ENCODE measurements at regions not wholly inside any gene's neighbourhood (a gene's known extent, or its start where the extent isn't known, plus 50 kb on each side); places are given as distances from the start of the nearest gene placed in this dataset.

DNA sequence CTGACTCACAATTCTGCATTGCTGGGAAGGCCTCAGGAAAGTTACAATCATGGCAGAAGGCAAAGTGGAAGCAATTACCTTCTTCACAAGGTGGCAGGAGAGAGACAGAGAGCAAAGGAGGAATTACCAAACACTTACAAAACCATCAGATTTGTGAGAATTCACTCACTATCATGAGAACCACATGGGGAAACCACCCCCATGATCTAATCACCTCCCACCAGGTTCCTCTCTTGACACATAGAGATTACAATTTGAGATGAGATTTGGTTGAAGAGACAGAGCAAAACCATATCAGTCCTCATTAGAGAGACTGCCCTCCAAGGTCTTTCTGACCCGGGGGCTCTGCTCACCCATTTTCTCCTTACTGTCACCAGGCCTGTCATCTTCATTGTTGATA, 1582.3 kb upstream of the TMEM132C start:
- Histone ChIP-seq H3K9ac (ENCODE audit: low read depth in 1 of 2, low read length in 2 of 2) (no peak overlapping the region), H3K4me1 (ENCODE audit: control insufficient read depth in 1 of 2, insufficient read depth in 2 of 2, low read length in 2 of 2) (no peaks in the 10 kb centered on the region), H3K27ac (ENCODE audit: low read depth, low read length) (no peak overlapping the region), H3K27me3 (ENCODE audit: control insufficient read depth in 1 of 2, insufficient read depth in 2 of 2, low read length in 2 of 2) (no peaks in the 10 kb centered on the region), H3K9me3 (ENCODE audit: control insufficient read depth in 1 of 2, low read length in 2 of 2) (peaks cover 23 to 24% of the 10 kb centered on the region in 2 donors), H3K4me3 (ENCODE audit: low read depth in 1 of 2, low read length in 2 of 2) (no peak overlapping the region), H3K36me3 (ENCODE audit: control insufficient read depth in 1 of 2, insufficient read depth in 2 of 2, low read length in 2 of 2) (no peaks in the 10 kb centered on the region)

DNA sequence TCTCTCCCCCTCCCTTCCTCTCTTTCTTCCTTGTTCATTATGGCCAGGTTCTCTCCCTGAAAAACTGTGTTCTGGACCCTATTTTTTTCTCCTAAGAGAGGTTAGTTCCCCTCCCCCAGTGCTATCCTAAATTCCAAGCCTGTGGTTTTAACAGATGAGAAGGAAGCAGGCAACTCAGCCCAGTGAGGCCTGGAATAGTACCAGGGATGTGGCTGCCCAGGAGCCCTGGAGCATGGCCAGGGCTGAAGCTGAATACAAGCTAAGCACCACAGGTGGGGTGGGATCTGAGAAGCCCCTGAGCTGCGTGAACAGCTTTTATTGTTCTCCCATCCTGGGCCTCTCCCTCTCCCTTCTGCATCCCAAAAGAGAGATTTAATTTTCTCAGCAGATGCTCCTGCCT, 1581.3 kb upstream of the TMEM132C start:
- H3K9ac ChIP-seq (ENCODE audit: low read depth in 1 of 2, low read length in 2 of 2): no peak overlapping the region
- H3K27me3 ChIP-seq (ENCODE audit: control insufficient read depth in 1 of 2, insufficient read depth in 2 of 2, low read length in 2 of 2): no peaks in the 10 kb centered on the region
- H3K9me3 ChIP-seq (ENCODE audit: control insufficient read depth in 1 of 2, low read length in 2 of 2): peaks cover 18 to 21% of the 10 kb centered on the region in 2 donors
- no peak overlapping the region for H3K27ac ChIP-seq (ENCODE audit: low read depth, low read length)
- no peaks in the 10 kb centered on the region for H3K36me3 ChIP-seq (ENCODE audit: control insufficient read depth in 1 of 2, insufficient read depth in 2 of 2, low read length in 2 of 2)
- H3K4me1 ChIP-seq (ENCODE audit: control insufficient read depth in 1 of 2, insufficient read depth in 2 of 2, low read length in 2 of 2): no peaks in the 10 kb centered on the region
- no peak overlapping the region for H3K4me3 ChIP-seq (ENCODE audit: low read depth in 1 of 2, low read length in 2 of 2)

DNA sequence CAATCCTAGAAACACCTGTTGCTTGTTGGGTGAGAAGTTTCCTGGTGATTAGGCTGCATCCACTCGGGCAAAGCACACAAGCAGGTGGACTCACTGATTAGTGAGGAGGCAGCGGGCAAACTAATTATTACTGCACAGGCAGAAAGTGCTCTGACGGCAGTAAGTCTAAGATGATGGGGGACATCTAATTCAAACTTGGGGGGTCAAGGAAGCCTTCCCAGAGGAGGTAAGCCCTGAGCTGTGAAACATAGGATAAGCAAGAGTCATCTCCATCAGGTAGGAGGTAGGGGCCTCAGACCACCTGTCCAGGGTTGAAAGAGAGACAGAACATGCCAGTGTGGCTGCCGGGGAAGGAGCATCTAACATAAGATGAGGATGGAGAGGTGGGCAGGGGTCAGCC, 1578.4 kb upstream of the TMEM132C start:
- Histone ChIP-seq H3K27ac (ENCODE audit: low read depth, low read length) (no peak overlapping the region), H3K36me3 (ENCODE audit: control insufficient read depth in 1 of 2, insufficient read depth in 2 of 2, low read length in 2 of 2) (no peaks in the 10 kb centered on the region), H3K27me3 (ENCODE audit: control insufficient read depth in 1 of 2, insufficient read depth in 2 of 2, low read length in 2 of 2) (no peaks in the 10 kb centered on the region), H3K9ac (ENCODE audit: low read depth in 1 of 2, low read length in 2 of 2) (no peak overlapping the region), H3K4me3 (ENCODE audit: low read depth in 1 of 2, low read length in 2 of 2) (no peak overlapping the region), H3K4me1 (ENCODE audit: control insufficient read depth in 1 of 2, insufficient read depth in 2 of 2, low read length in 2 of 2) (no peaks in the 10 kb centered on the region), H3K9me3 (ENCODE audit: control insufficient read depth in 1 of 2, low read length in 2 of 2) (peaks cover 11 to 21% of the 10 kb centered on the region in 2 donors)

DNA sequence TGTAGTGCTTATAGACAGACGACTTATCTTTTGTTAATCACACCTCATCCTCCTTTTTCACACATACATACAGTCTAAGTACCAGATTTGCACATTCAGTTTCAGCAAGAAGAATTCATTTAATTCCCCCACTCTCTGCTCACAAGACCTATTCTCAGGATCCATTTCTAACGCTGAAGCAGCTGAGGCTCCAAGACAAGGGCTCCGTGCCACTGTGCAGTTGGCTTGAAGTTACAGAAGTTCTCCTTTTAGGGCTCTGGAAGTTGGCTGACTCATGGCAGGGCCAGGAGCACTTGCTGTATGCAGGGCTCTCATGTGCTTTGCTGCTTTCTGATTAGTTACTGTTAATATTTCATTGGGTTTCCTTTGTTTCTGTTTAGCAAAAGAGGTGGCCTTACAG, 1566.9 kb upstream of the TMEM132C start:
- H3K4me3 ChIP-seq (ENCODE audit: low read depth in 1 of 2, low read length in 2 of 2): no peak overlapping the region
- no peak overlapping the region for H3K27ac ChIP-seq (ENCODE audit: low read depth, low read length)
- peaks cover 0 to 9% of the 10 kb centered on the region in 2 donors for H3K9me3 ChIP-seq (ENCODE audit: control insufficient read depth in 1 of 2, low read length in 2 of 2)
- no peak overlapping the region for H3K9ac ChIP-seq (ENCODE audit: low read depth in 1 of 2, low read length in 2 of 2)
- H3K36me3 ChIP-seq (ENCODE audit: control insufficient read depth in 1 of 2, insufficient read depth in 2 of 2, low read length in 2 of 2): no peaks in the 10 kb centered on the region
- H3K4me1 ChIP-seq (ENCODE audit: control insufficient read depth in 1 of 2, insufficient read depth in 2 of 2, low read length in 2 of 2): no peaks in the 10 kb centered on the region
- H3K27me3 ChIP-seq (ENCODE audit: control insufficient read depth in 1 of 2, insufficient read depth in 2 of 2, low read length in 2 of 2): no peaks in the 10 kb centered on the region

DNA sequence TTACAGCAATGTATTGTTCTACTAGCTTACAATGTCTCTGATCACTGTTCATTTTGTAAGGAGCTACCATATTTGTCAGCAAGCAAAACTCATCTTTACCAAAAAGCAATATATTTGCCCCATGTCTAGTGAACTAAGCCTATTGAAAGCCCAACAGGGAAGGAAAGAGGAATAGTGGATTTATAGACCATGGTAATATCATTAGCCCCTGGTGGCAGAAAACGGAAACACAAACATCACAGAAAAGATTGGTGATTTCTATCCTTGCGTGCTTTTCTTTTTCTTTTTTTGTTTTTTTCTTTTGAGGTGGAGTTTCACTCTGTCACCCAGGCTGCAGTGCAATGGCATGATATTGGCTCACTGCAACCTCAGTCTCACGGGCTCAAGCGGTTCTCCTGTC, 1562.4 kb upstream of the TMEM132C start:
- Histone ChIP-seq H3K4me3 (ENCODE audit: low read depth in 1 of 2, low read length in 2 of 2) (no peak overlapping the region), H3K4me1 (ENCODE audit: control insufficient read depth in 1 of 2, insufficient read depth in 2 of 2, low read length in 2 of 2) (no peaks in the 10 kb centered on the region), H3K9ac (ENCODE audit: low read depth in 1 of 2, low read length in 2 of 2) (no peak overlapping the region), H3K27ac (ENCODE audit: low read depth, low read length) (no peak overlapping the region), H3K9me3 (ENCODE audit: control insufficient read depth in 1 of 2, low read length in 2 of 2) (peaks cover 0 to 4% of the 10 kb centered on the region in 2 donors), H3K36me3 (ENCODE audit: control insufficient read depth in 1 of 2, insufficient read depth in 2 of 2, low read length in 2 of 2) (no peaks in the 10 kb centered on the region), H3K27me3 (ENCODE audit: control insufficient read depth in 1 of 2, insufficient read depth in 2 of 2, low read length in 2 of 2) (no peaks in the 10 kb centered on the region)

DNA sequence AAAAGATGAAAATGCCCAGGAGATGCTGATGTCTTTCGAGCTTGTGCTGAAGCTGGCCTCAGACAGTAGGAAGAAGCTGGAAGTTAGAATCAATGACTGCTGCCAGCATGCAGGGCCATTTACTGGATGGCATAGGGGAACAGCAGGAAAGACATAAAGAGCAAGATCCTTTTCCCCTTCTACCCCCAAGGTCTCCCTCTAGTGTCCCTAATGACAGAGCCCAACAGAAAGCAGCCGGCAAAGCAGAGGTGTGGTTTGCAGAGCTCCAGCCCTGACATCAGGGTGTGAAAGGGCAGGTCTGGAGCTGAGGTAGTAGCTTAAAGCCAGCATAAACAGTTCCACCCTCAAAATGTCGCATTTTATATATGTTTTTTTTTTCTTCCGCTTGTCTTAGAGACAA, 1560.7 kb upstream of the TMEM132C start:
- H3K4me1 ChIP-seq (ENCODE audit: control insufficient read depth in 1 of 2, insufficient read depth in 2 of 2, low read length in 2 of 2): no peaks in the 10 kb centered on the region
- H3K36me3 ChIP-seq (ENCODE audit: control insufficient read depth in 1 of 2, insufficient read depth in 2 of 2, low read length in 2 of 2): no peaks in the 10 kb centered on the region
- no peak overlapping the region for H3K4me3 ChIP-seq (ENCODE audit: low read depth in 1 of 2, low read length in 2 of 2)
- H3K9me3 ChIP-seq (ENCODE audit: control insufficient read depth in 1 of 2, low read length in 2 of 2): peaks cover 0 to 2% of the 10 kb centered on the region in 2 donors
- no peak overlapping the region for H3K9ac ChIP-seq (ENCODE audit: low read depth in 1 of 2, low read length in 2 of 2)
- H3K27me3 ChIP-seq (ENCODE audit: control insufficient read depth in 1 of 2, insufficient read depth in 2 of 2, low read length in 2 of 2): no peaks in the 10 kb centered on the region
- H3K27ac ChIP-seq (ENCODE audit: low read depth, low read length): no peak overlapping the region

DNA sequence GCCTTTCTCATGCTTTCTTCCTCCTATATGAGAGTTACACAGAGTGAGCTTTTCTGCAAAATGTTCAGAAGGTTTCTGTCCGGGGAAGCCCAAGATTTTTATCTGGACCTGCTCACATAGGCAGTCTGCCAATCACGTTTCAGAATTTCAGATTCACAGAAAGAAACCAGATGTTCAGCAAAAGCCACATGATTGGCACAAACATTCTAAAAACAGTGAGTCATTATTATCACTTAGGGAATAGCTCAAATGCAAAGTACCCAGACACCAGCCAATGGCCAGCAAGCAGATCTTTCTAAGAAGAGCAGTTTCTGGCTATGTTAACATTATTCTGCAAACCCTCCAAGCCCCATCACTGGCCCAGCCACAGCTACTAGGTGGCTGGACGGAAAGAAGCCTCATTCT, 1558.5 kb upstream of the TMEM132C start:
- H3K27ac ChIP-seq (ENCODE audit: low read depth, low read length): no peak overlapping the region
- H3K9me3 ChIP-seq (ENCODE audit: control insufficient read depth in 1 of 2, low read length in 2 of 2): no peaks in the 10 kb centered on the region
- H3K4me1 ChIP-seq (ENCODE audit: control insufficient read depth in 1 of 2, insufficient read depth in 2 of 2, low read length in 2 of 2): no peaks in the 10 kb centered on the region
- H3K36me3 ChIP-seq (ENCODE audit: control insufficient read depth in 1 of 2, insufficient read depth in 2 of 2, low read length in 2 of 2): no peaks in the 10 kb centered on the region
- no peaks in the 10 kb centered on the region for H3K27me3 ChIP-seq (ENCODE audit: control insufficient read depth in 1 of 2, insufficient read depth in 2 of 2, low read length in 2 of 2)
- no peak overlapping the region for H3K9ac ChIP-seq (ENCODE audit: low read depth in 1 of 2, low read length in 2 of 2)
- H3K4me3 ChIP-seq (ENCODE audit: low read depth in 1 of 2, low read length in 2 of 2): no peak overlapping the region

DNA sequence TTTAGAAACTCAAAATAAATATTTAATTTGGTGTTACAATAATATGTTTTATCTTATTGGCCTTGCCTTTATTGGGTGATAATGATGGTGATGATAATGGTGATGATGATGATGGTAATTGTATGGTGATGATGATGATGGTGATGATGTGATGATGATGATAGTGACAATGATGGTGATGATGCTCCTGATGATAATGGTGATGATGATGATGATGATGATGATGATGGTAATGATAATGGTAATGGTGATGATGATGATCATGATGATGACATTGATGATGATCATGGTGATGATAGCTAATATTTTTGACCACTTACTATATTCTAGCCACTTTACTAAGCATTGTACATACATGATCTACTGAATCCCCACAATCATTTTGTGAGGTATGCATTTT, 1548.6 kb upstream of the TMEM132C start:
- Histone ChIP-seq H3K9me3 (ENCODE audit: control insufficient read depth in 1 of 2, low read length in 2 of 2) (peaks cover 3 to 11% of the 10 kb centered on the region in 2 donors), H3K36me3 (ENCODE audit: control insufficient read depth in 1 of 2, insufficient read depth in 2 of 2, low read length in 2 of 2) (no peaks in the 10 kb centered on the region), H3K4me1 (ENCODE audit: control insufficient read depth in 1 of 2, insufficient read depth in 2 of 2, low read length in 2 of 2) (no peaks in the 10 kb centered on the region), H3K9ac (ENCODE audit: low read depth in 1 of 2, low read length in 2 of 2) (no peak overlapping the region), H3K4me3 (ENCODE audit: low read depth in 1 of 2, low read length in 2 of 2) (no peak overlapping the region), H3K27ac (ENCODE audit: low read depth, low read length) (no peak overlapping the region), H3K27me3 (ENCODE audit: control insufficient read depth in 1 of 2, insufficient read depth in 2 of 2, low read length in 2 of 2) (no peaks in the 10 kb centered on the region)

DNA sequence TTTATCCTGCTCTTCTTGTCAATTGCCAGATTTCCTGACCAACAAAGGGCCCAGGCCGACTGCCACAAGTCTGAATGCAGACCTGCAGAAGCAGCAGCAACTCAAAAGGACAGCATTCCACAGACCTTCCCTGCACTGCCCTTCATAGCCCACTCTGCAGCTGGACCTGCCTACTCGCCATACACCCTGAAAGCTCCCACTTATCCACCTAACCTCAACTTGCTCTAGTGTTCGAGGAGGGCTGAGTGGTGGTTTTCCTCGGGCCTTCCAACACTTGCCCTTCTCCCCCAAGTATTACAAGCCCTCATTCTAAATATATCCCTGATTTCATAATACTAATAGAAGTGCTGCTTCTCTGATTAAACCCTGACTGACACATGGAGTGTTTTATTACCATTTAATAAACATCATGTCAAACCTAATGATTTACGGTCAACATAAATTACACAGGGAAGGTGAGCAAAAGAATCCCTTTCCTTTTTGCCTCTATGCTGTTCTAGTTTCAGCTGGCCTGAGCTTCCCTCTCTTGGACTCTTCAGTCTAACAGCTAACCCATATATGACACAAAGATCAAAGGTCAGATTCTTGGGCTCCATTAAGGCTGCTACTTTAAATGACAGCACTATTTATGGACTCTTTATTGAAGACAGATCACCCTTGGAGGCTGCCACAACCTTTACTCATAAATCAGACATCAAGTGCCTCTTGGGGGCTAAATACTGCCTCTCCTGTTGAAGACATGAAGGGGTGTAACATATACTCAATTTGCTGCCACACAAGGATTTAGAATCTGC, 1546.9 kb upstream of the TMEM132C start:
- Histone ChIP-seq H3K27ac (ENCODE audit: low read depth, low read length) (no peak overlapping the region), H3K9ac (ENCODE audit: low read depth in 1 of 2, low read length in 2 of 2) (no peak overlapping the region), H3K36me3 (ENCODE audit: control insufficient read depth in 1 of 2, insufficient read depth in 2 of 2, low read length in 2 of 2) (no peaks in the 10 kb centered on the region), H3K27me3 (ENCODE audit: control insufficient read depth in 1 of 2, insufficient read depth in 2 of 2, low read length in 2 of 2) (no peaks in the 10 kb centered on the region), H3K4me1 (ENCODE audit: control insufficient read depth in 1 of 2, insufficient read depth in 2 of 2, low read length in 2 of 2) (no peaks in the 10 kb centered on the region), H3K9me3 (ENCODE audit: control insufficient read depth in 1 of 2, low read length in 2 of 2) (peaks cover under 1 to 17% of the 10 kb centered on the region in 2 donors), H3K4me3 (ENCODE audit: low read depth in 1 of 2, low read length in 2 of 2) (no peak overlapping the region)

DNA sequence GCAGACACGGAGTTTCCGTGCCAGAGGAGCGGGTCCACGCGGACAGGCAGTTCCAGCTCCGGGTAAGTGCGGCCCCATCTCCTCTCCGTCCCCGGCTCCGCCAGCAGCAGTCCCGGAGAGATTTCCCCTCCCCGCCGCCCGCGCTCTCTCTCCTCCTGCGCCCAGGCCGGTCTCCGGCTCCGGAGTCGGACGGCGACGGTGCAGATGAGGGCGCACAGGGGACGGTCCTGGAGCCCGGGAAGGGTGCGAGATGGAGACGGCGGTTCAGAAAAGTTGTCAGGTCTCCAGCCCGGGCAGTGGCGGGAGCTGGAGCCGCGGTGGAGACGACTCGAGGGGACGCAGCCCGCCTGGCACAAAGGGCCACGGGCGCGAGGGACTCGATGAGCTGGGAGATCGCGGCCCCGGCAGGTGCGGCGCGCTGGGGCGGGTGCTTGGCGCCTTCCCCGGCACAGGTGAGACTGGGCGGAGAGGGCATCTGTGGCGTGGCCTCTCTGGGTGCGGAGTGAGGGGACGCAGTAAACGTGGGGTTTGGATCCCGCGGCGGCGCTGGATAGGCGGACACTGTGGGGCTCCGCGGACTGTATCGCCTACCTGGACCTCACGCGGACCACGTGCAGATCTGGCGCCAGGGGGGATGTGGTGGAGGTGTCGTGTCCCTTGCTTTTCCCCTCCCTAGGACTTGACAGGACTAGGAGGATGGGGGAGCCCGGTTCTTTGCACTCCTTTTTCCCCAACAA, 1540.3 kb upstream of the TMEM132C start:
- no peaks in the 10 kb centered on the region for H3K36me3 ChIP-seq (ENCODE audit: control insufficient read depth in 1 of 2, insufficient read depth in 2 of 2, low read length in 2 of 2)
- H3K9ac ChIP-seq (ENCODE audit: low read depth in 1 of 2, low read length in 2 of 2): no peak overlapping the region
- H3K27me3 ChIP-seq (ENCODE audit: control insufficient read depth in 1 of 2, insufficient read depth in 2 of 2, low read length in 2 of 2): no peaks in the 10 kb centered on the region

More for the DNA sequence above, 1540.3 kb upstream of the TMEM132C start:
- Histone ChIP-seq H3K4me3 (ENCODE audit: low read depth in 1 of 2, low read length in 2 of 2) (no peak overlapping the region), H3K27ac (ENCODE audit: low read depth, low read length) (no peak overlapping the region), H3K4me1 (ENCODE audit: control insufficient read depth in 1 of 2, insufficient read depth in 2 of 2, low read length in 2 of 2) (no peaks in the 10 kb centered on the region), H3K9me3 (ENCODE audit: control insufficient read depth in 1 of 2, low read length in 2 of 2) (peaks cover 10 to 14% of the 10 kb centered on the region in 2 donors)
